ENCODE measurements at regions not wholly inside any gene's neighbourhood (a gene's known extent, or its start where the extent isn't known, plus 50 kb on each side); places are given as distances from the start of the nearest gene placed in this dataset.

- TF ChIP-seq CTCF (IDR thresholded peaks at IDR 0.05) (no peak), POLR2A (IDR thresholded peaks at IDR 0.05) (no peak), EP300 (IDR thresholded peaks at IDR 0.05) (no peak)
These were observed 631.0 kb upstream of the TMPRSS15 start for GRCh38 chr21:19034560-19034959.

All from gastroesophageal sphincter (tissue), 3 donors.